ENCODE measurements at regions not wholly inside any gene's neighbourhood (a gene's known extent, or its start where the extent isn't known, plus 50 kb on each side); places are given as distances from the start of the nearest gene placed in this dataset.

GRCh38 chr1:30120245-30121000 is 603.0 kb downstream of the MATN1 start:
- TF ChIP-seq EZH2 (IDR thresholded peaks at IDR 0.05; ENCODE audit: borderline replicate concordance, insufficient read depth, low read length, poor library complexity, severe bottlenecking) = no peak
- no peak for TF ChIP-seq CTCF (IDR thresholded peaks at IDR 0.05; ENCODE audit: poor library complexity, severe bottlenecking)
- no peak for TF ChIP-seq TAF1 (IDR thresholded peaks at IDR 0.05; ENCODE audit: low read depth)
- no peak for TF ChIP-seq REST (IDR thresholded peaks at IDR 0.05; ENCODE audit: borderline replicate concordance)
- no peak for TF ChIP-seq EP300 (conservative IDR thresholded peaks at IDR 0.05; ENCODE audit: poor library complexity, severe bottlenecking)
- TF ChIP-seq RAD21 (conservative IDR thresholded peaks at IDR 0.05) = no peak
- TF ChIP-seq POLR2AphosphoS5 (IDR thresholded peaks at IDR 0.05) = no peak
- TF ChIP-seq MXI1 (conservative IDR thresholded peaks at IDR 0.05; ENCODE audit: poor library complexity, severe bottlenecking) = no peak

All from neural cell (in vitro differentiated cells).